ENCODE measurements at regions not wholly inside any gene's neighbourhood (a gene's known extent, or its start where the extent isn't known, plus 50 kb on each side); places are given as distances from the start of the nearest gene placed in this dataset.

- TF ChIP-seq POLR2A (IDR thresholded peaks at IDR 0.05): no peak
- TF ChIP-seq CTCF (IDR thresholded peaks at IDR 0.05): no peak
- TF ChIP-seq POLR2AphosphoS5 (IDR thresholded peaks at IDR 0.05): no peak
These were observed 109.9 kb downstream of the RBFOX3 start for GRCh38 chr17:79500745-79501618.
